Hindlimb muscle (tissue), 1 donor: ENCODE measurements at regions not wholly inside any gene's neighbourhood (a gene's known extent, or its start where the extent isn't known, plus 50 kb on each side); places are given as distances from the start of the nearest gene placed in this dataset.
"Not testable (repeated sequence)": the region's sequence is repeated elsewhere in the genome, so short reads cannot be mapped to it uniquely, and the experiment has no call there.

Experiments
- DNase-seq: peaks from one replicate; pipeline ENCODE4 v3.0.0-alpha.2; 2013

DNA sequence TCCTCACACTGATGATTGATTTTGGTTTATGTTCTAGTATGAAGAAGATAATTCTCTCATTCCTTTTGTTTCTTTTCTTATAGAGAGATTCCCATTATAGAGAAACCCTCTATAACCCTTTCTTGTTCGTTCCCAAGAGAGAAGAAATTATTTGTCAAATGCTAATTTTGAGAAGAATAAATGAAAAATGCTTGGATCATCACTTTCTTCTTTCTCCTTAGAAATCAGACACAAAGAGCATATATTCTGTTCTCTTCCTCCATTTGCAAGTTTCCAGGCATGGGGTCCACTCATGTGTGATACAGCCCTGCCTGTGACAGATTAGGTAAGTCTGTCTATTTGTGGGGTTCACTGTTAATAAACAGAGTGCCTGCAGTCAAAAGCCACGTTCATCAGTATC is 222.6 kb upstream of the NECTIN3 start:
- DNase-seq, result no peak

DNA sequence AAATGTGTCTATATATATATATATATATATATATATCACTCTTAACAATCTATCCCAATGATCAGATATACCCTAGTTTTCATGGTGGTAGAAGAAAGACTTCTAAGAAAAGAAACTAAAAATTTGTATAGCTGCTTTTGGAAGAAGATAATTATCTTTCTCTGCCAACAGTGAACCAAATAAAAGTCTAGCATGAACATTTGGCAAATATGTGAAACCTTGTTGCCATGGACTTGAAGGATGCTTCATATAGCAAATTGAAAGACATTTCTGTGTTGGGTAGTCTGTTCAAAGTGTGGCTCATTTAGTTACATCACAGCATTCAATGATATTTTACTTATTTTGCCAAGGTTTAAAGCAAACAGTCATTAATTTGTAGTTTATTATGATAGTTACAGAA is 219.9 kb upstream of the NECTIN3 start:
- DNase-seq, result no peak

DNA sequence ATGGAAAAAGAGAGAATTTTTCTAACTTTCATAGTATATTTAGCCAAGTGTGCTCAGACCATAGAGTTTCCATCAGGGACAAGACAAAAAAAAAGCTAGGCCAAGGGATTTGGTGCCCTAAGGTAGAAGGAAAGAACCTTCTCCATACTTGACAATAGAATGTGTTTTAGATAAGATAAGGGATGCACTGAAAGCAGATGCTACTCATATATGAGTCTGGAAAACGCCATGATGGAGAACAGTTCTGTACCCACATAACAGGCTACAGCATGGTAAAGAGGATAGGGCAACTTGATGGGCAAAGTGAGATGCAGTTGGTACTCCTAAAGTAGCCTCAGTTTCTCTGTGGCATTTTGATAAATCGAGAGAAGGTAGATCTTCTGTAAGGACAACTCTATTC is 216.4 kb upstream of the NECTIN3 start:
- DNase-seq, result no peak

DNA sequence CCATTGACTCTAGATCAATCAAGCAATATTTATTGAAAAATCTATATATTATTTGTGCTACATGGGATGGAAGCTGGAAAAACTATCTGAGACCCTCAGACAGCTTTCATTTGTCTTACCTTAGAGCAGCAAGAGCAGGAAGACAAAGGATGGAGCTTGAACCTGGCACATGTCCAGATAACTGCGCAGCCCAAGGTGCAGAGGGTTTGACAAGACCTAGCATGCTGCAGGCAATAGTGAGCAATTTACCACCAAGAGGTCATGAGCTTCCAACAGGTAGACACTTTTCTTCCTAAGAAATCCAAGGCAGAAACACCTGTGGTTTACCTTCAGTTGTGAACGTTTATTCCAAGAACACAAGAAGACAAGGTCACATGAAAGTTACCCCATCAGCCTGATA is 214.7 kb upstream of the NECTIN3 start:
- no peak for DNase-seq

DNA sequence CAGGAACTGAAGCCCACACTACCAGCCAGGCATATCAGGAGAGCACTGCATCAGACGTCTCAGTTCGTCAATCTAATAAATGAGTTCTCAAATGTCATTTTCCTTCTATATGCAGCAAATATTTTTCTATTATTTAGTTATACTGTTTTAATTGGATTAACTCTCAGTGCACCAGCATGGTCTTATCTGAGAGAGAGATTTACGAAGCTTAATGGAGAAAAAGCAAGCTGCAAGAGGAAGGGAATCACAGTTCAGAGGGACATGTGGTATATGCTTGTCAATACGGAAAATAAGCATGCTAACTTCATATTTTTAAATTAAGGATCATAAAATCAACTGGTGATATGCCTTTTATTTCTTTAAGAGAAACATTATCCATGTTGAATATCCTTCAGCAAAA is 213.1 kb upstream of the NECTIN3 start:
- DNase-seq, result no peak

GRCh38 chr3:110859336-110859735 is 212.3 kb upstream of the NECTIN3 start:
- DNase-seq, result no peak

GRCh38 chr3:110859993-110860392 is 211.6 kb upstream of the NECTIN3 start:
- no peak for DNase-seq

- no peak for DNase-seq
These were observed 205.7 kb upstream of the NECTIN3 start for GRCh38 chr3:110865934-110866333.

DNA sequence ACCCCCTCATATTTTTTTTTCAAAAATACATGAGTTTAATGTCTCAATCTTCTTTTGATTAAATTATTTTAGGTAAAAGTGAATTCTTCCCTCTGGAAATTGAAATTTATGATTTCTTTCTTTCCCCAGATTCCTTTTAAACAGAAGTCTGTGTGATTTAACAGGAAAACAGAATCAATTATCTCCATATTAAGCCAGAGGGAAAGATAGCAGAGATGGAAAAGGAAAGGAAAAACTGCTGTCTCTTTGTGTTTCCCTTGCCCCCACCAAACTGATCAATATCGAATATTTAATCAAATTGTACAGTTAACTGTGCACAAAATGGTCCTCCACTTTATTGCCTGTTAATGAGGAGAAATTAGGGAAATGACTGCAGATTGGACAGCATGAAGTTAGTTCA is 203.5 kb upstream of the NECTIN3 start:
- no peak for DNase-seq

GRCh38 chr3:110869736-110870135 is 201.9 kb upstream of the NECTIN3 start:
- no peak for DNase-seq

- no peak for DNase-seq
These were observed 199.7 kb upstream of the NECTIN3 start for GRCh38 chr3:110871869-110872268.

GRCh38 chr3:110878692-110879091 is 192.9 kb upstream of the NECTIN3 start:
- no peak for DNase-seq

- DNase-seq, result no peak
These were observed 190.5 kb upstream of the NECTIN3 start for GRCh38 chr3:110881069-110881468.

DNA sequence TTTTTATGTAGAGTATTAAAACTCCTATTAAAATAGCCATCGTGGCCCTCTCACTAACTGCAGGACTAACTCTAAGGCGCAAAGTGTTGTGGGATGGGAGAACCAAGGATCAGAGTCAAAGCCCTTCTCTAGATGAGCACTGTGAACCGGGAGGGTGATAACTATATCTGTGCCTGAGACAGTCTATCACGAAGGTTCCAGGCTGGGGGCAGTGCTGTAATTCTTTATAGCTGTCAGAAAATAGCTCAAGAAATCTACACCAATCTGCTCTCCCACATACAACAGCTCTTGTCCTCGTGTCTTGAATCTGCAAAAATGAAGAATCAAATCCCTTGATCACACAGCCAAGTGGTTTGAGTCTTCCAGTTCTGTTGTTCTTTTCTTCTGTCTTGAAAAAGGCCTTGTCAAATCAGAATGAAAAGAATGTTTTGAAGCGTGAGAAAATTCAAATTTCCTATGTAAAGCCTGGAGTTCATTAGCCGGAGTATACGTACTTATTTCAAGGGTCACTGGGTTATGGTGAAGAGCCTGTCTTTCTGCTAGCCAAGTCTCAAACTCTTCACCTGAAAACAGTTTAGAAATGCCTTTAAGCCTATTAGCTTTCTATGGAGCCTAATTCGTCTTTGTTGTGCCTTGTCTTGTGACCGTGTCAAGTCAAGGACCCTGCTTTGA is 185.3 kb upstream of the NECTIN3 start:
- no peak for DNase-seq

DNA sequence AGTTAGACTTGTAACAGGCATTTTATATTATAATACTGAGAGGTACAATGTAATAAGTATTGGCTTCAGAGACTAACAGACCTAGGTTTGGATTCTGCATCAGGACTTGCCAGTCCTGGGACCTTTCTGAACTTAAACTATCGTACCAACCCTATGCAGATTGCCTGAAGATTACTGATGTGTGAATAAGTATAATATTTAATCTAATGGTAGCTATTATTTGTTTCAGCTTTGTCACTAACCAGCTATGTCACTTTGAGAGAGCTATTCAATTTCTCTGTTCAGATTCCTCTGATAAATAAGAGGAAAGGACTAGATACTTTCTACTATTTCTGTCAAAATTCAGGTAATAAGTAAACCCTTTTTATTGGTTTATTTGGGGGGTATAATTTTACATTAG is 184.4 kb upstream of the NECTIN3 start:
- no peak for DNase-seq

DNA sequence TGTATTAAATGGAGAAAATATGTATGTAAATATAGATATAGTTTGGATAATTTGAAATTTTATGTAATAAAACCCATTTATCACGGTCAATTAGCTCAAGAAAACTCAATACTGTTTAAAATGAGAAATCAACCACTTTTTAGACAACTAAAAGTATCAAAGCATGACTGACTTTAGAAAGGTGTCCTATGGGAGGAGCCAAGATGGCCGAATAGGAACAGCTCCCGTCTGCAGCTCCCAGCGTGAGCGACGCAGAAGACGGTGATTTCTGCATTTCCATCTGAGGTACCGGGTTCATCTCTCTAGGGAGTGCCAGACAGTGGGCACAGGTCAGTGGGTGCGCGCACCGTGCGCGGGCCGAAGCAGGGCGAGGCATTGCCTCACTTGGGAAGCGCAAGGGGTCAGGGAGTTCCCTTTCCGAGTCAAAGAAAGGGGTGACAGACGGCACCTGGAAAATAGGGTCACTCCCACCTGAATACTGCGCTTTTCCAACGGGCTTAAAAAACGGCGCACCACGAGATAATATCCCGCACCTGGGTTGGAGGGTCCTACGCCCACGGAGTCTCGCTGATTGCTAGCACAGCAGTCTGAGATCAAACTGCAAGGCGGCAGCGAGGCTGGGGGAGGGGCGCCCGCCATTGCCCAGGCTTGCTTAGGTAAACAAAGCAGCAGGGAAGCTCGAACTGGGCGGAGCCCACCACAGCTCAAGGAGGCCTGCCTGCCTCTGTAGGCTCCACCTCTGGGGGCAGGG is 182.8 kb upstream of the NECTIN3 start:
- not testable (repeated sequence) for DNase-seq

- not testable (repeated sequence) for DNase-seq
These were observed 182.3 kb upstream of the NECTIN3 start for GRCh38 chr3:110889376-110889699.

DNA sequence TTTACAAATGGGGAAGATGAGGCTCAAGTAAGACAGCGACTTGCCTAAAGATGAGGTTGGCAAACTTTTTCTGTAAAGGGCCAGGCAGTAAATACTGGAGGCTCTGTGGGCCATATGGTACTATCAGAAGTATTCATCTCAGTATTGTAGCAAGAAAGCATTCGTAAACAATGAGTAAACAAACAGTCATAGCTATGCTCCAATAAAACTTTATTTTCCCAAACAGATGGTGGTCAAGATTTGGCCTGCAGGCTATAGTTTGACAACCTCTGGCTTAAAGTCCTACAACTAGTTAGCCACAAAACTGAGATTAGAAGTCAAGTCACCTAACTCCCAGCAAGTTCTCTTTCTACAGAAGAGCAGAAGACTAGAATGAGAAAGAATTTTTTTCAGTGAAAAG is 177.0 kb upstream of the NECTIN3 start:
- DNase-seq, result no peak

DNA sequence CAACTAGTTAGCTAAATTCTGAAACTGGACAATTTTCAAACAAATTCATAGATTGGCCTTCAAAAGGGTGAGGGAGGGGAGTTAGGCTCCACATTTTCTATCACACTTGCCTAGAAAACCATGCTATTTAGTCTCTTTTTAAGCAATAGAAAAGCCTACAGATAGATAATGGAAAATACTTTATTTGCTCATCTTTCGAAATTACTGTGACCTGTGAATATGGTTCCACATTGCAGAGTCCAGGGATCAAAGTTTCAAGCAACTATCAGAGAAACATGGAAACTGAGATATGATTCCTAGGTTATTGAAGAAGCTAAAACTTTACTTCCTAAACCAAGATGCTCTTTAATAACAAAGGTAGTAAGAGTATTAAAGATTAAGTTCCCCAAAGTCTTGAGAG is 176.6 kb upstream of the NECTIN3 start:
- no peak for DNase-seq

GRCh38 chr3:110897046-110897445 is 174.6 kb upstream of the NECTIN3 start:
- no peak for DNase-seq

GRCh38 chr3:110900576-110900975 is 171.0 kb upstream of the NECTIN3 start:
- no peak for DNase-seq

- DNase-seq, result no peak
These were observed 170.1 kb upstream of the NECTIN3 start for GRCh38 chr3:110901536-110901935.

- DNase-seq, result no peak
These were observed 169.0 kb upstream of the NECTIN3 start for GRCh38 chr3:110902453-110903085.
